Fibroblast of lung (primary cell): ENCODE measurements at regions not wholly inside any gene's neighbourhood (a gene's known extent, or its start where the extent isn't known, plus 50 kb on each side); places are given as distances from the start of the nearest gene placed in this dataset.

Experiments used
- CTCF ChIP-seq, 2 donors: IDR thresholded peaks in 1 of 2; conservative IDR thresholded peaks in 1 of 2; 1 replicate in 1 of 2; 2 replicates in 1 of 2; pipeline ENCODE4 v1.5.1; 2011 to 2012; ENCODE audit warnings: low read length in 2 of 2, control low read depth in 1 of 2, inconsistent platforms in 1 of 2, low read depth in 1 of 2, mild to moderate bottlenecking in 1 of 2
- EZH2 ChIP-seq: IDR thresholded peaks from 2 replicates; pipeline ENCODE4 v1.5.1; 2012; ENCODE audit warnings: low read length, control low read depth, mild to moderate bottlenecking; ENCODE audit errors: missing control alignments

GRCh38 chr11:69416762-69417698, 64.4 kb upstream of the LINC01488 start:
- TF ChIP-seq CTCF (conservative IDR thresholded peaks at IDR 0.05 in 1 of 2, IDR thresholded peaks at IDR 0.05 in 1 of 2; ENCODE audit: low read depth in 1 of 2, low read length in 2 of 2) (no peak), EZH2 (no peak)
